HG02870 (cell line): ENCODE measurements at regions not wholly inside any gene's neighbourhood (a gene's known extent, or its start where the extent isn't known, plus 50 kb on each side); places are given as distances from the start of the nearest gene placed in this dataset.

ENCODE experiments used
- ATAC-seq: cut with Tn5 transposase; IDR thresholded peaks from one replicate; pipeline ENCODE4 v1.9.1; 2021; ENCODE audit warnings: mild to moderate bottlenecking, moderate library complexity; ENCODE audit not compliant: unreplicated experiment

DNA sequence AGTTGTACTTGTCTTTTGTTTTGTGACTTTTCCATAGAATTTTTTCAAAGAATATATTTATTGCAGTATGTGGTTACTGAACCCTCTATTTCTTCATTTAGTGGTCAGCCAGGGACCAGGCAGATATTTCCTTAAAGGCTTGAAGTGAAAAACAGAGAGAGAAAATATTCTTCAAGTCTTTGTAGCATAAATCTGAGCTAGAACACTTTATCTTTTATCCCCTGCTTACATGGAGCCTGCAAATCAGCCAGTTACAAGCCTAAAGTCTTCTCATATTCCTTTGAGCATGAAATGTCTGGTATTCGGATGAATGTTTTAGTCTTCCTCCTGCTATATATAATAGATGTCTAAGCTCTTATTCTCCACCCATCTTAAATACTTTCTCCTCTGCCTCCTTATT lies 1557.5 kb upstream of the ACVR2A start:
- ATAC-seq, result no peak

DNA sequence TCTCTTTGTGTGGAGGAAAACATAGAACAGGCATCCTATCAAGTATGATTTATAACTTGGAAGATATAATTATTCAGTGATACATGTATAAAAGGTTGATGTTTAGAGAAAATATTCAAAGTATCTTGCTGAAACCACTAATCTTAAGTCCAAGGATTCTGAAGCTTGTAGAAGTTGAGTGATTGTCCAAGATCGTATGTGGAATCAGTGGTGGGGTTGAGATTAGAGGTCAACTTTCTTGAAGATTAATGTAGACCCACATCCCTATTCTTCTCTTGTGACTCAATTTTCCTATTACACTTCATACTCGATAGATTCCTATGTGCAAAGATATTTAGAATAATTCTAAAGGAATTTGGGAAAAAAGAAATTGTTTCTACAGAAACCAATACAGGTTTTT lies 1565.9 kb upstream of the ACVR2A start:
- ATAC-seq, result no peak

GRCh38 chr2:146271131-146271831 lies 1573.5 kb upstream of the ACVR2A start:
- no peak for ATAC-seq

GRCh38 chr2:146270618-146271017 lies 1574.2 kb upstream of the ACVR2A start:
- no peak for ATAC-seq

DNA sequence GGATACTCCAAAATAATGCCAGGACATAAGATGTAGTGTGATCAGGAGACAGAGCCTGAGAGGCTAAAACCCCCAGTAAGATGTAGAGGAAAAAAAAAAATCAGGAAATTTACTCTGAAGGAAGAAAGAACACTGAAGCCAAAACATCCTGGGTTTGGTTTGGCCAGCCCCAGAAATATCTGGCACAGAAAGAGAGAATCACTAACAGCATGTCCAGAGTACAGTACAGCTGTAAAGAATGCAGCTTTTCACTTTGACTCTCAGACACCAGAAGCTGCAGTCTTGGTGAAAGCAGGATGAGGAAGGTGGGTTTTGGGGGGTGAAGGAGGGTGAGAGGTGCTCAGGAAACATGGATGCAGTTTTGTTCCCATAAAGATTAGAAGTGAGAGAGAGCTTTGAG lies 1577.7 kb upstream of the ACVR2A start:
- ATAC-seq, result no peak

- no peak for ATAC-seq
These were observed 1579.2 kb upstream of the ACVR2A start for GRCh38 chr2:146265656-146266055.

DNA sequence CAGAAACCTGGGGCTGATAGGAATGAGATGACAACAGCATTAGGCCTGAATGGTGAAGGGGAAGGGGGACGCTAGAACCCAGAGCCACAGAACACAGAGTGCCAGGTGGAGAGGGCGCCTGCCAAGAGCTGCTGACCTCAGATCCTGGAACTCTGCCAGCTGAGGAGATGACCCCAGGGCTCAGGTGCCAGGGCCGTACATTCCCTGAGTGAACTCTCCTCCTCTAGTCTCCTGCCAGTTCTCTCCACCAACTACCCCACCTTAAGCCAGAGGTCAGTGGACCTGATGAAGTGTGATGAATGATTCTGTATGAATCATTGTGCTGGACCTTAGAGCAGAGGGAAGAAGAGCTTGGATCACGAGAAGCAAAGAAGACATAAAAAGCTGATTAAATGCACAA lies 1582.2 kb upstream of the ACVR2A start:
- no peak for ATAC-seq

GRCh38 chr2:146260551-146260950 lies 1584.3 kb upstream of the ACVR2A start:
- ATAC-seq, result no peak

DNA sequence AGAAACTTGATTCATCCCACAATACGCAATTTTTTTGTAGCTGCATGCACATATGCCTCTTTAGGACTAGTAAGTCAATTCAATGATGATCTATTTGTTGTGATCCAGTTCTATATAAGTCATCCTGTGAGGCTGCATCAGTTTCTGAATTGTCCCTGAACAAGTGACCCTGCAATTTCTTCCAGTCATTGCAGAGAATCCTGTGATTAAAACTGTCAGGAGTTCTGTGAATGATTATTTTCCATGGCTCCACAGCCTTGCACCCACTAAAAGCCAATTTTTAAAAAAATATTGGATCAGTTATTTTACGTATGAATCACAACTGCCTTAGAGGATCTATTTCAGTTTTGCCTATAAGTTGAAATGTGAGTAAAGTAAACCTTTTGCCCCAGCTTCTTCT lies 1585.0 kb upstream of the ACVR2A start:
- no peak for ATAC-seq

DNA sequence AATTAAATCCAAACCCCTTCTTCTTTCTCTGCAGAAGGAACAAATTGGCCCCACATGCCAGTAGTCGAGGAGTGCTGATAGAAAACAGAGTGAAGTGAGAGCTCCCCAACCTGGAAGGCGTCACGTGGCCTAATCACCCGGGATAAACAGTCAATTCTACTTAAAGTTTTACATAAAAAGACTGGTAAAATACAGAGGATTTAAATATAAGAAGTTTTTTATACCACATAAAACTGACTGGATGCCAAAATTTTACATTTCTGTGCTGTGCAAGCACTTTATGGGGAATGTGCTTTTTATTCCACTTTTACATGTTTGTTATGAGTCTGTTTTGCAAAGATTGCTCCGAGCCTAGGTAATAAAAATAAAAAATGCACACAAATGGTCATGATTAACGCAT lies 1586.8 kb upstream of the ACVR2A start:
- no peak for ATAC-seq

GRCh38 chr2:146252119-146252518 lies 1592.7 kb upstream of the ACVR2A start:
- no peak for ATAC-seq

DNA sequence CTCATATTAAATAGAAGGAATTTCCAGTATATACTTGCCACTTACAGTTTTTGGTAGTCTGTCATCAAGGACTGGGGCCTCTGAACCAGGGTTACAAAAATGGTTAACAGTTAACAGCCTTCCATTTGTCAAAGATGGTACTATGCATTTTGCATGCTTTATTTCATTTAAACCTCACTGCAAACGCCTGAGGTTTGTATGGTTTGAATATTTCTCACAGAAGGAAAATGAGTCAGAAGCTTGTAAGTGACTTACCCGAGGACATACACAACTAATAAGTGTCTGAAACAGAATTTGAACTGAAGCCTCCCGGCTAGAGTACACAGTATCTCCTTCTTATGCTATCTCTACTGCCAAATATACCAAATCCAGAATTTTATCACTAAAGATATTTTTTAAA lies 1593.5 kb upstream of the ACVR2A start:
- no peak for ATAC-seq

GRCh38 chr2:146246736-146247523 lies 1597.9 kb upstream of the ACVR2A start:
- ATAC-seq, result no peak

DNA sequence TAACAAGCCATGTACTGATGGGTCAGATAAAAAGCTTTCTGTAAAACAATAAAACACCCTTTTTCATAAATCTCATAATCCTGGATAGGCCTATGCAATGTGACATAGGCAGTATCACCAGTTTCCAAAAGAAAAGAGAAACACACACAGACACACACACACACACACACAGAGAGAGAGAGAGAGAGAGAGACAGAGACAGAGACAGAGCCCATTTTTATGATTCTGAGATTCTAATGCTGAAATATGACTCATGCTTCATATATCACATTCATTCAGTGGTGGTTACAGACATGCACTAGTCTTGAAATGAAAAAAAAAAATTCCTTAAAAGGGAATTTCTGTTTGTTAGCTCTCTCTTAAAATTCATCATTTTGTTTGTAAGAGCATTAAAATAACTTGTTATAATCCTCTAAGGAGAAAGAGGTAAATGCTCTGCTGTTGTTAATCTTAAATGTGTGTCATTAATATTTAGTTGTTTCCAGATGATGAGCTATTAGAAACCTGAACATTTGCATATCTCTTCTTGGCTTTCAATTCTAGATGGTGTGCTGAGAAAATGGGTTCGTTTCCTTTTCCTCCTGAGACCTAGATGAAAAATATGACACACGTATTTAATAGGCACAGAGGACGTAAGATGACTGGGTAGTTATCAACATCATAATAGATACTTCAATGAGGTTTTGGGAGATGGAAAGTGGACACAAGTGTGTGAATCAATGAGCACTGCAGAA lies 1598.7 kb upstream of the ACVR2A start:
- ATAC-seq, result peak; percentile 49

DNA sequence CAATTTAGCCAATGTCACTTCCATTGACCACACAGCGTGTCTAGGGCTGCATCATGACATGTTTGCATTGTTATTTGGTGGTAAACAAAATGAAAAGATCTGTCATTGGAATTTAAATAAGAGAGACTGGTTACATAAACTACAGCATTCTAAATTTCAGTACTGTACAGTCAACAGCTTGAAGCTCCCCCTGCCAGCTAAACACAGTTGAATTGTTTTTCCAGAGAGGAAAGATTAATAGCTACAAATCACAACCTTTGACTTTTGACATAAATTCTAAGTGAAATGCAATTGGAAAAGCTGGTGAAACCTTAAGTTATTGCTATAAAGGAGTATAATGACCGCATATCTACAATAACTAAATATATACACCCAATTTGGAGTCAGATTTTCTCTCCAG lies 1600.0 kb upstream of the ACVR2A start:
- ATAC-seq, result no peak

DNA sequence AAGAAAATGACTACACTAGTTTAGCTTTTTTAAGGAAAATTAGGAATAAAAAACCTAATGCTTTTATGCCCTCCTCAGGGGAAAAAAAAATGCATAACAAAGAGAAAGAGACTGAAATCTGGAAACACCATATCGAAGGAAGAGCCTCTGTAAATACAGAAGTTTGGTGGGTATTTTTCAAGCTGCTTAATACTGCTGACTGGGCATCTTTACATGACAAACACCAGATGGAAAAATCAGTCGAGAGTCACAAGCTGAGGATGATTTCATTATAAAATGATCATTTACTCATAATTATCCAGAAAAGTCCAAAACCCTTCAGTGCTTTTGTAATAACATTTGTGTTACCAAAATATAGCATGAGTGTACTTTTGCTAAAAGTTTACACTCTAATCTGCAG lies 1600.7 kb upstream of the ACVR2A start:
- no peak for ATAC-seq

DNA sequence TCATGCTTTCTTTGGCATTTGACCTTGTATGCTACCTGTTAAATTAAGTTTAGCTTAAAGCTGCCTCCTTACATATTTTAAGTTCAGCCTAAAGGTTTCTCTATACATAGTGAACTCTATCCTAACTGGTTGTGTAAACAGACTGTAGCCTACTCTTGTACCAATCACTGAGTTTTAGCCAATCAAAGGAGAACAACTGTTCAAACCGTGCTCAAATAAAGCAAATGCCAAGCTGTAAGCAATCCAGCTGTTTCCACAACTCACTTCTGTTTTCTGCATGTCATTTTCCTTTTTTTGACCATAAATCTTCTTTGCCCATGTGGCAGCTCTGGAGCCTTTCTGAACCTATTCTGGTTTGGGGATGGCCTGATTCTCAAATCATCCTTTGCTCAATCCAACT lies 1603.8 kb upstream of the ACVR2A start:
- ATAC-seq, result no peak

GRCh38 chr2:146240391-146240790 lies 1604.4 kb upstream of the ACVR2A start:
- ATAC-seq, result no peak

GRCh38 chr2:146239392-146240135 lies 1605.3 kb upstream of the ACVR2A start:
- ATAC-seq, result no peak

DNA sequence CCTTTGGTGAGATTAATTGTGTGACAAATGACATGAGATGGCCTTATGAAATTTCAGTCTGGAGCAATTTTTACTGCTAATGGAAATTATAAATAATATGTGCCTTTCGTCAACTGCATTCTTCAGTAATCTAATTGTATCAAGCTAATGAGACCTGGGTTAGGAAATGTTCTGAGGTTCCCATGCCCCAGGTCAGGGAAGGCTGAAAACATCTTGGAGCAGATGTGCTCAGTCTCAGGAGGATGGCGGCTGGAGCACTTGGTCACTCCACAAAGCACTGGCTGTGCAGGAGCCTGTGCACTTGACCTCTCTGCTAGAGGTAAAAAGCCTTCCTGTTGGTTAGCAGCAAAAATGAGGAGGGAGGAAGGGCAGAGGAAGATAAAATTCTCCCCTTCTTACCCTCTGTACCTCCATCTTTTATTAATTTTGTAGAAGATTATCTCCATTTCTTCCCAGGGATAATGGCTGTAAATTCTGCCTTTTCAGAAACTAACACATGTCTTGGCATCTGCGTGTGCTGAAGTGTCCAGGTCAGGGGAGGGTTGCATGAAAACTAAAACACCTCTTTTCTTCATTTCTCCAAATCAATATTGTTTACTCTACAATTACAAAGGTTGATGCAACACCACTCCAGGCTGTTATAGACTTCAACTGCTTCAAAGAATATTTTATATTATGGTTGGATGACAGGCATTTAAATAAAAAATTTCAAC lies 1606.4 kb upstream of the ACVR2A start:
- ATAC-seq, result no peak

DNA sequence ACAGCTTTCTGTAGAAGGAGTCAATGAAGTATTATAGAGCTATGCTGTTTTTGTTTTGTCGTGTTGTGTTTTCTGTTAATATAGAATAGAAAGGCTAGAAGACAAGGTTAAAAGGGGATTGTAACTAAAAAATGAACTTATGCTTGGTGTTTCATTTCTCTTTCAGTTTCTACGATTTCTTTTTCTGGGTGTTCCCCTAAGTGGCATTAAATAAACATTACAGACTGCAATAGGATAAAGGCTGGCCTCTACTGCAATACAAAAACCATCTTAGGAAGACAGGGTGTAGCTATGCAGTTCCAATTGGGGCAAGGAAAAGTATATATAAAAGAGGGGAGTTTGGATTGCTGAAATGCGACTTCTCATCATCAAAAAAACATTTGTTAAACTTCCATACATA lies 1609.7 kb upstream of the ACVR2A start:
- no peak for ATAC-seq
